NCI-H2107 (cell line): ENCODE measurements at regions not wholly inside any gene's neighbourhood (a gene's known extent, or its start where the extent isn't known, plus 50 kb on each side); places are given as distances from the start of the nearest gene placed in this dataset.
"Not testable (repeated sequence)": the region's sequence is repeated elsewhere in the genome, so short reads cannot be mapped to it uniquely, and the experiment has no call there.

ENCODE experiments used
- DNase-seq: peaks from one replicate; lab custom pipeline; 2025; lab: John Stamatoyannopoulos, UW

DNA sequence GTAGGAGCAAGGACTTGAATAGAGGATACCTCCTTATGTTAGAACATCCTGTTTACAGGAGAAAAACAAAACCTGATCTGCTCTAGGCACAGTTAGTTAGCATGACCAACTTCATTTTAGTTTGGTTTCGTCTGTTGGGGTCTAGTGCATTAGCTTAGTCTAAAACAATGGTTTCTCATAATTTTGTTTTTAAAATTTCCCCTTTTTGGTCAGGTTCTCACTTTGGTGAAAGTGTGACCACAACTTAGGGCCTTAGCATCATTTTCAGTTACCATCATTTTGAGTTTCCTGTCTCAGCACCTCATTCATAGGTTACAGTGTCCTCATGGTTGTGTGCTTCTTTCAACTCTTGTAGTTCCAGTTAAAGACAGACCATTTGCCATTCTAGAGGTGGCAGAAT, 1277.0 kb upstream of the SLC39A10 start:
- DNase-seq, result no peak

DNA sequence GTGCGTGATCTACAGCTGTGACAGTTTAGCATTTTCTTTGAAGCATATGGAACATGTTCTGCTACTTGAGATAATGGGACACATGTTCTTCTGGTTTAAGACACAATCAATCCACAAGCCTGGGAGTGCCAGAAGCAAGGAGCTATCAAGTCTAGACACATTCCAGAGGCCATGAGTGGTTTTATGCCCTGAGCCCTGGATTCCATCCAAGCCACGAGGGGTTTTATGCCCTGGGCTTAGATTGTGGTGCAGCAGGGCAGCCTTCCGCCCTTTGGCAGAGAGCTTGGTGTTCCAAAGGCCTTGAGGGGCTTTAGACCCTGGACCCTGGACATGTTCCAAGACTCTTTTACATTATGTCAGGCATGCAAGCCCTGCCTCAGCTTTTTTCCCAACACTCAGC, 1289.6 kb upstream of the SLC39A10 start:
- not testable (repeated sequence) for DNase-seq

DNA sequence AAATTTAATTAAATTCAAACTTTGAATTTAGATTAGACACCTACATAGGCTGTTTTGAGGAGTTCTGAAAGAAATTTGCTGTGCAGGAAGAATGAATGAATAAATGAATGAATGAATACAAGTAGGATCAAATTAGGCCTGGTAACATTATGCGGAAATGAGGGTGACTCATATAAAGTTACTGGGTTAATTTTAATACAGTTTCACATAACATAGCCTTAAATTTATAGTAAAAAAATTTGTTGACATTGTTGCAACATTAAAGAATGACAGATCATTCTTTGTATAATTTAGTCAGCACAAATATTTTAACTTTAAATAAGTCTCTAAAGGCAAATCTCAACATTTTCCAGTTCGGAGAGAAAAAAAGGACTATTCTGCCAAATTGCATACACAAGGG, 1293.1 kb upstream of the SLC39A10 start:
- DNase-seq, result no peak

DNA sequence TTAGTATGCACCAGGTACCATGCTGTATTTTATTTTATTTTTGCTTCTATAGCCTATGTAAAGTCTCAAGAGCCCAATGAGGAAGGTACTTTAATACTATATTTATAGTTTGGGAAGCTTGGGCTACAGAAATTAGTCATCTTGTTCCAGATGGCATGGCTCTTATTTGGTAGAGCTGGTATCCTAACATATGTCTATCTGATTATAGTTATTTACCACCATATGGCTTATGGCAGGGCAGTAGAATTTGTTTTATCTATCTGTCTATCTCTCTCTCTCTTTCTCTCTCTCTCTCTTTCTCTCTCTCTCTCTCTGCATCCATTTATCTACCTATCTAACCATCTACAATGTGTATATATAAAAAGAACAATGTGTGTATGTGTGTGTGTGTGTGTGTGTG, 1293.7 kb upstream of the SLC39A10 start:
- no peak for DNase-seq

DNA sequence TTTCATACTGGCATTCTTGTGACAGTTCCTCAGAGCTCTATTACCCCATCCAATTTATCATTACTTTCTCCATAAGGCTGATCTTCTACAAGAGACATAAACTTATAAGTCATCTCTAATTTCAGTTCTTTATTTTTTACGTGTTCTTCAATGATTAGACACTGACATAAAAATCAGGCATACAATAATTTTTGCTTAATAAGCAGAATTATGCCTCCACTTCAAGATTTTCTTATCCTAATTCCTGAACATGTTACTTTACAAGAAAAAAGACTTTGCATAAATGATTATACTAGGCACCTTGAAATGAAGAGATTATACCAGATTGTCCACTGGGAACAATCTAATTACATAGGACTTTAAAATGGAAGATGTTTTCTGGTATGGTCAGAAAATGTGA, 1304.5 kb upstream of the SLC39A10 start:
- no peak for DNase-seq

DNA sequence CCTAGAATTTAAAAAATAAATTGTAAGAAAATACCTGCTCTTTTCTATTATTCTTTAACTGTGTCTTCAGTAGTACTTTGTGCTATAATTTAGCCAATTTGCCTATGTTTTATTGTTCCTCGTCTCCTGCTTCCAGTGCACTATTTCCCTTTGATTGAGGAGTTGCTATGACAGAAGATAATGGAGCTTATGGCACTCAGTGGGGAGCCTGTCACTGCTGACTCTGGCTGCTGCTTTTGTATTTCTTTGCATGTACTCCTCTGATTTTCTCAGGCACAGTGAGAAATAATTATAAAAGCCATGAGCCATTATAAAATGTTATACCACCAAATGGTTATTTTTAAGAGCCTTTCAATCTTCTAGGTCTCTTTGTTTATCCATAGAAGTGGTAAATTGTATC, 1310.8 kb upstream of the SLC39A10 start:
- no peak for DNase-seq

DNA sequence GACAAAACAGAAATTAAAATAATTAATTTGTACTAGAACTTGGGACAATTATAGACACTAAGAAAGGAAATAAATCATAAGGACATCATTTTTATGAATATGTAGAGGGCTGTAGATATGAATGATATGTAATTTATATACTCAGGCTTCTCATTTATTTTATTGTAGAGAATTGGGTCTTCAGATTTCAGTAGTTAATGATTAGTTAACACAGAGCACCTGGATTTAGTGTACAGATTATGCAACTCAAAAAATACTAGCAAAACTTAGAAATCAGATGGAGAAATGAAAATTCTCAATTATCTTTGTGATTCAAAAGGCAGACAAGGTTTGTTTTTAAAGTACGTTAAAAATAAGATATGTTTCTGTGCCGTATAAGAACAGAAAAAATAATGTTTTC, 1311.7 kb upstream of the SLC39A10 start:
- DNase-seq, result no peak

DNA sequence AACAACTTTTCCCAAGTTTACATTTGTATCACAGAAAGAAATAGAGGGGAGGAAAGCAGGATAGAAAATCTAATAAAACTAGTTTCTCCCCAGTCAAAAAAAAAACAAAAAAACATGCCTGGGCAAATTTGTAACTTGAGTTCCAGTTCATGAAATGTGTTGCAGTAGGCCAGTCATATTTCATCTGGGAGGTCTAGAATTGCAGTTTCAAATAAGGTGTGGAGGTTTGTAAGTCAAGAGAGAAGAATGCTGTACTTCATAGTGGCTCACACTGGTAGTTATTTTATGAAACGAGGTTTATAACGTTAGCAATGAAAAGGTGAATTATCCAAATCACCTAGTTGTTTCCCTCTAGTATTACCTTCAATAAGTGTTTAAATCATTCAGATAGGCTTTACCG, 1313.9 kb upstream of the SLC39A10 start:
- DNase-seq, result no peak

DNA sequence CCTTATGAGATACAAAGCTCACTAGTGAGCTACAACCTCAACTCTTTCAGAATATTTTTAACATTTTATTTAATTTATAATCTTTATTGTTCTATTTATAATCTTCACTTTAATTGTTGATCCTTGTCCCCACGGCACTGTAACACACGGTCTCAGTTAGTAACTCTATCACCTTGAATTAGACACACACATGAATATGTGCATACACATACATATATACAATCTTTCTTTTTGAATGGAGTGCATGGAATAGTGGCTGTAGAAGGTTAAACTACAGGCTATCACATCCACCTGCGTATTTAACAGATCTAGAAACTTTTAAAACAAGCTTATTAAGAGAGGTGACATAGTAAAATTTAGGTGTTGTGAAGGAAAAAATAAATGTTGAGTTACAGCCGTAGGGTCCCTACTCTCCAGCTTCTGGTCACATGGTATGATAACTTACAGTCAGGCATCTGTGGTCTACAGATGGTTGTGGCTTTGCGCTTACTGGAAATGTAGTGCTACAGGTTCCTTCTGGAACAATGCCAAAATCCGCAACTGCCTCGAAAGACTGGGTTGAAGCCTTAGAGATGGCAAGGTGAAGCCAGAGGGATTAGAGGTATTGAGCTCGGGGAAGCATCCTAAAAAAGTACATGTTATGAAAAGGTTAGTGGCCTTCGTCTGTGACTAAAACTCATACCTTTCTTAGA, 1324.1 kb upstream of the SLC39A10 start:
- DNase-seq, result no peak

DNA sequence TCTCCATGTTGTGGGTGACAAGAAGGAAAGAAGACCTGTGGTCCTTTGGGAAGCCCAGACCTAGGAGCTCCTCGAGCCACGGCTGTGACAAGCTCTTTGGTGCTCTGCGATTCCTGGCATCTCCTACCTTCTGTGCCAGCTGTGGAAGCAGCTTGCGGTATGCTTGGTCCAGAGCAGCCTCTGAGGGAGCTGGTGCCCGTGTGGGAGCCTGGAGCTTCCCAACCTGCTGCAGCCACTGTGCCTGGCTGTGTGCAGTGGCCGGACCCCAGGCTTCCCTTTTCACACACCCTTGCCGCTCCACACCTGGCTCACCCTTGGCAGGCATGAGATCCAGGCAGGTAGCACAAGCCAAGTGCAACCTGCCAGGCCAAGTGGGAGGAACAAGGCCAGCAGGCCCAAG, 1328.6 kb upstream of the SLC39A10 start:
- DNase-seq, result no peak

DNA sequence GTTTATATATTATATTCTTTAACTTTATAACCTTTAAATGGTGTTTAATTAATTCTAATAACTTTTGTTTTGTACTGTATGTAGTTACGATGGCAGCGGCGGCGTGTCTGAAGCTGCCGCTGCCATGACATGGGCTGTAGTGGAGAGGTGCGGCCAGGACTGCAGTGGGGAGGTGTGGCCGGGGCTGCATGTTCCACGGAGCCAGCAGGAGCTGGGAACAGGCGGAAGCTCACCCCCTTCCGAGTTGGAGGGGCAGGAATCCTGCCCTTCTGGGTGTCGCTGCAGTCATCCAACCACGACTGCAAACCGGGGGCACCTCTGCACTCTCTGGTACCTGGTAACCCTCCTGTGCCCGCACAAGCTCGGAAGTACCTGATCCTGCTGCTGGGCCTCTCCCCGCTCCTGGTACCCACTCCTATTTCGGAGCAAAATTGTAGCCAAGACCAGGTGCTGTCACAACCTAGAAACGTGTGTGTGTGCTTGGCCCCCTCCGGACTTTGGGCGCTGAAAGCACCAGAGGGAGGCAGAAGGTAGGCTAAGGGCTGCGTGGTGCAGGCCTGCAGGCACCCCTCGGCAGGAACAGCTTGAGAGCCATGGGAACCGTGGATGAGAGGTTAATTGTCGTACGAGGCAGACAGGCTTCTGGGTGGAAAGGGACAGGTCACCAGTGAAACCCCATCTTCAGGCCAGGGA, 1329.7 kb upstream of the SLC39A10 start:
- DNase-seq, result no peak

DNA sequence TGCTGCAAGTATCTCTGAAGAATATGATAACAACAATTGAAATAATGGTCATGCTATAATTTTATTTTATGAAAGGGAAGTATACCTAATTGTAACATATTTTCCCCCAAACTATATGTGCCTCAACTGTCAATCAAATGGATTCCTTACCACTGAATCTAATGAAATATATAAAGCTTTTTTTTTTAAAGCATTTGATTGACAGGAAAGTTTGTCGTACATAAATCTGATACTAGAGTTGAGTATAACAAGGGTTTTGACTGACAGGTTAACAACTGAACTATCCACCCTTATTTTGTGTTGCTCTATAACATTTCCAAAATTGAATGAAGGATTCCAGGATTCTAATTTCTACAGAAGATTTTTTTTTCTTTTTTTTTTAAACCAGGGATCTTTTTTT, 1333.3 kb upstream of the SLC39A10 start:
- no peak for DNase-seq

DNA sequence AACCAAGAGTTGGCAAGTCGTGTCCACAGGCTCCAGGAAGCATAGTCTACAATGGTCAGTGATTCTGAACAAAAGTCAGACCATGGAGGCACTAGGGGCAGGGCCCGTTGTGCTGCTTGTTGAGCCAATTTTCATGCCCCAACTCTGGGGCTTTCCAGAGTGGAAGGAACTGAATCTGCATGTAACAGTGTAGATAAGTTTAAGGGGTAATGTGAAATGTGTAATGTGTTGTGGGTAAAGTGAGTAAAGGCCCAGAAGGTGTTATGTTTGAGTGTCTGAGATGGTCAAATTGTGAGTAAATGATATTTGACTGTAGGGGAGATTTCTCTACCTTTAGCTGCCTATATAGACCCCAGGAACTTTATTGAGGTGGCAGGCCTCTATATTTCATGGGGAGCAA, 1336.5 kb upstream of the SLC39A10 start:
- DNase-seq, result no peak

DNA sequence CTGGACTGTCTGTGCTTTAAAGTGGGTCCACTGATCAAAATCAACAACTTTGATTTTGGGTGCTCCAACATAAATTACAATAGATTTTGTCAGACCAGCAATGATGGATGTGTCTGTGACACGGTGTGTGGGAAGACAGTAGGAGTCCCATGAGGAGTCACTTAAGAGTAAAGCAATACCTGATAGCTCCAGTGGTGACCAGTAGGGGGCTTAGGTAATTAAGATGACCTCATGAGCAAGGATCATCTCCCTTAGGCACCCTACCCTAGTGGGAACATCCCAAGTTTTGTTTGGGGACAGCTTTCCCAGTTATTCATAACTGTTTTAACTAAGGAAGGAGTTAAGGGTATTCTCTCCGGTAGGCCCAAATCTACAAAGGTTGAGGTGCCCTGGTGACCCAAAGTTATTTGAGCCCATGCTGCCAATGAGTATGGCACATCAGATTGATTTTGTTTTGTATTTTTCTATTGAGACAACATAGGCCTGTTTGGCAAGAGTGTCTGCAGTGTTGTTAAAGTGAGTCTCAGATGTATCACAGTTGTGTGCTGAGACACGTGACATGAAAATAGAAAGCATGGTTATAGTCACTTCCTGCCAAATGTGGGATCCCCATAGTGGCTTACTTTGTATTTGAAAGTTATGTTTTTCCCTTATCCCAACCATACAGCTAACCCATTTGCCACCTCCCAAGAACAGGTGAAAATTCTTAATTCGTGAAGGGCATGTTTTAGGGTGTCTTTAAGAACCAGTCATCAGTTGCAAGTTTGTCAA, 1337.6 kb upstream of the SLC39A10 start:
- DNase-seq, result no peak

DNA sequence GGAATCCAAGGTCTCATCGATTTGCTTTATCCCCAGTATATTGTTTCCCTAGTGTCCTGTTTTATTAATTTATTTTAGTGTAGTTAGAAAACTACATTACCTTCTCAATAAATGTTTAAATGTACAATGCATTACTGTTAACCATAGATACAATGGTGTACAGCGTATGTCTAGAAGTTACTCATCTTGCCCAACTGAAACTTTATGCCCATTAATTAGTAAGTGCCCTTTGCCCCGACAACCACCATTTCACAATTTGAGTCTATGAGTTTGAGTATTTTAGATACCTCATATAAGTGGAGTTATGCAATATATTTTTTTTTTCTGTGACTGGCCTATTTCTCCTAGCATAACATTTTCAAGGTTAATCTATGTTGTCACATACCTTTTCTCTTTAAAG, 1343.0 kb upstream of the SLC39A10 start:
- no peak for DNase-seq

DNA sequence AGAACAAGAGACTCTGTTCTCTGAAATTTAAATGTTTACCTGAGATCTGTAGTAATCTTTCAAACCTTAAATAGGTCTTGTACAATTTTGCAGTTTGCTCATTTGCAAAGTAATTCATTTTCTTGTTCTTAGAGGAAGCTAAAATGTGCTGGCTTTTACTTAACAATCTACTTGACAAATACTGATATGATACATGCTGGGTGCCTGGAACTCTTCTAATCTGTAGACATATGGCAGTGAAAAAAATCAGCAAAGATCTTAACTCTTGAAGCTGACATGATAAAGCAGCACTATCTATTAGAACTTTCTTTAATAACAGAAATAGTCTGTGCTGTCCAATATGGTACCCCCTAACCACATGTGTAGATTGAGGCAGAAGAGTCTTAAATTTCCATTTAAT, 1352.8 kb upstream of the SLC39A10 start:
- DNase-seq, result no peak

DNA sequence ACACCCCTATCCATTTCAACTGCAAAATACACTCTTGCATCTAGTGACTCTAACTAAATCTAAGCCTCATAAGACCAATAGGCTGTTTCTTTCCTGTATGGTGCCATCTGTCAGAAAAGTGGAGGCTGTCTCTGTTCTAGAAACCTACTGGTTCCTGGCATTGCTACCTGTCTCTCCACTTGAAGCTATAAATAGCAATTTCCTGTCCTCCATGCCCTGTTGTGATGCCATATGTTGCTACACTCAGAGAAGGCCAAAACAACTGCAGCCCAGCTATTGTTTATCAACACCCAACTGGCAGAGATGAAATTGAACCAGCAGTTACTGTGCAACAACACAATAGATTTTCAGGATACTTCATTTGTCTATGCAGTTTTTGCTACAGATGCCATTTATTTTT, 1355.1 kb upstream of the SLC39A10 start:
- DNase-seq, result no peak

DNA sequence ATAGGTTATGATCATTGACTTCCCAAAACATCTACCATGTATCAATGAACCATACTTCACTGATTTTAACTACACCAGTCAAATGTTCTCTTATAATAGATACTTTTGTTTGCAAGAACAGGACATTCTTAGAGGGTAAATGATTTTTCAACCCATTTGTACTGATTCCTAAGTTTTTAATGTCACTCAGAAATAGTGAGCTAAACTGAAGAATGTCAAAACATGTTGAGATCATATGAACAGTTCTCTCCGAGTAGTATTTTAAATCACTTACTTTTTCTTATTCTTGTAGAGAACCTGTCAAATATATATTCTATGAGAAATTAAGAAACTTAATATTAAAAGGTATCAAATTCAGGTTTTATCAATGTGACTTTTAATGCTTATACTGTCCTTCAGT, 1362.9 kb upstream of the SLC39A10 start:
- no peak for DNase-seq

DNA sequence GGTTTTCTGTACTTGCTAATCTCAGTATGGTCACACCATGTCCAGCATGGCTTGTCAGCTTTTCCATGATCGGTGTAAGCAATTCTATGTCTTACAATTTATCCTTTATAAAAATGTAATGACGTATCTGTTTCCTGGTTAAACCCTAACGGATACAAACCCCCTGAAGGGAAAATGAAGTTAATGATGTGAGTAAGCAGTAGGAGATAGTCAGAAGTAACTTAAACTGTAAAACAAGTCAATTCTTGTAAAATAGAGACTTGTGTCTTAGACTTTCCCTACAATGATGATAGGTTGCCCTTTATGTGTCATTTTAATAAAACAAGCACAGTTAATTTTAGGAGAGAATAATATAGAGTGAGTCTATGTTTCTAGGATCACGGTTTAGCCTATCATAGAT, 1365.9 kb upstream of the SLC39A10 start:
- no peak for DNase-seq

DNA sequence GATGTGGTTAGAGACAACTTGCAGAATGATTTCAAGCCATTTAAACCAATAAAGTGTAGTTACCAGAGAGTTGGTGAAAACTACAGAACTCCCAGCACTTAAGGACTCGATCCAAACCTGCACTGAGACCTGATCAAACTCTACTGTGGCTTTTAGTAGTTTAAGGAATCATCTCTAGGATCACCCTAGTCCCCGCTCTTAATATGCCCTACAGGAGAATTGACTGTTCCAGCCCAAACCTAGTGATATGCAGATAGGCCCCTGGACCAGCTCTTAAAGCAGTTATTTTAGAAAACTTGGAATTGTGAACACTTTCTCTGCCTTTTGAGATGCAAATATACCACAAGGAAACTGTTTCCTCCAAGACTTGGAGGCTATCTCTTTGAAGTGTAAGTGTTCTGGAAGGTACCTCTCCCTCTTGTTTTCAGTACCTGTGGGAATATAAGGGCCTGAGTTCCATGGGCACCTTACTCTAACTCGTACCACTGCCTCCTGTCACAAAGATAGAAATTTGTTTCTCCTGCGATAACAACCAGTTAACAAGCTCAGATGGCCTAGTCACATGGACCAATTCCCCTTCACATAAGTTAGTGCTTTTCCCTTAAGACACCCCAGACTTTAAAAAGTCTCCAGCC, 1367.2 kb upstream of the SLC39A10 start:
- DNase-seq, result no peak

DNA sequence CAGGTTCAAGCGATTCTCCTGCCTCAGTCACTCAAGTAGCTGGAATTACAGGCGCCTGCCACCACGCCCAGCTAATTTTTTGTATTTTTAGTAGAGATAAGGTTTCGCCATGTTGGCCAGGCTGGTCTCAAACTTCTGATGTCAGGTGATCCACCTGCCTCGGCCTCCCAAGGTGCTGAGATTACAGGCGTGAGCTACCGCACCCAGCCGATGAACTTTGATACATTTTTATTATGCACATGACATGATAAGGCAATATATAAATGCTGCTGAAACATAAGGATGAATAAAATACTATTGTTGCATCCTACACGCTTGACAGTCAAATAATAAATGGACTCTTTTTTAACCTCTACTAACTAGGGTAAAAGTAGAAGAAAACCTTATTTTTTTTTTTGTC, 1380.4 kb upstream of the SLC39A10 start:
- not testable (repeated sequence) for DNase-seq

DNA sequence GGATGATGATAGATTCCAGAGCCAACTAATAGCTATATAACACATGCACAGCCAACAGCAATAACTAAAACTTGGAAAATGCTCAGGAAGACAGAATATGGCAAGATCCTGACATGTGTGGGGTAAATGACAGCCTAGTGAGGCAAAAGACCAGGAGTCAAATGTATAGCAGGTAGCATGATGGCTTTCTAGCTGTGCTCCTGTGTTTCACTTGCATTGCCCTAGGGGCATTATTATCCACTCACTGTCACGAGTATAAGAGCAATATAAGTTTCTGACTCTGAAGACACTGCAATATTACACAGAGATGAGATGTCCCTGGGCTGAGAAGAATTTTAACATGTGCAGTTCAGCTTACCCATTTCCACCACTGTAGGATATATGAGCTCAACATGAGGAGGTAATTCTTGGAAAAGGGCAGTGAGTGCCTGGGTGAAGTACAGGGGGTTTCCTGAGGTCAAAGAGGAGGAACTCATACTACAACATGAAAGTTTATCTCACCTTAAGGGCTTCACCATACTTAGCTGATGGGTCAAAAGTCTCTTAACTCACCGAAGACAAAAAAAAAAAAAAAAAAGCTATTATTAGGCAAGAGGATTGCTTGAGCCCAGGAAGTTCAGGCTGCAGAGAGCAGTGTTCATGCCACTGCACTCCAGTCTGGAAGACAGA, 1385.6 kb upstream of the SLC39A10 start:
- DNase-seq, result no peak
